Erythroblast (primary cell): ENCODE measurements at regions not wholly inside any gene's neighbourhood (a gene's known extent, or its start where the extent isn't known, plus 50 kb on each side); places are given as distances from the start of the nearest gene placed in this dataset.
"Not testable (repeated sequence)": the region's sequence is repeated elsewhere in the genome, so short reads cannot be mapped to it uniquely, and the experiment has no call there.

ENCODE experiments used
- DNase-seq, 2 experiments: peaks; one replicate each; lab custom pipeline; 2025; lab: John Stamatoyannopoulos, UW
- GATA1 ChIP-seq: IDR thresholded peaks from 2 replicates; pipeline ENCODE4 v1.6.1; 2011; ENCODE audit warnings: low read depth, mild to moderate bottlenecking, control low read depth, low read length, moderate library complexity
- POLR2A ChIP-seq: IDR thresholded peaks from 2 replicates; pipeline ENCODE4 v1.6.1; 2011; ENCODE audit warnings: mild to moderate bottlenecking, low read length

- no peak for DNase-seq
- no peak for TF ChIP-seq GATA1
- TF ChIP-seq POLR2A, result no peak
Observed at GRCh38 chr4:125539691-125540090, 224.9 kb downstream of the FAT4 start.

- TF ChIP-seq GATA1 (no peak), POLR2A (no peak)
- no peak for DNase-seq
Observed at GRCh38 chr4:125541836-125542385, 227.2 kb downstream of the FAT4 start.

DNA sequence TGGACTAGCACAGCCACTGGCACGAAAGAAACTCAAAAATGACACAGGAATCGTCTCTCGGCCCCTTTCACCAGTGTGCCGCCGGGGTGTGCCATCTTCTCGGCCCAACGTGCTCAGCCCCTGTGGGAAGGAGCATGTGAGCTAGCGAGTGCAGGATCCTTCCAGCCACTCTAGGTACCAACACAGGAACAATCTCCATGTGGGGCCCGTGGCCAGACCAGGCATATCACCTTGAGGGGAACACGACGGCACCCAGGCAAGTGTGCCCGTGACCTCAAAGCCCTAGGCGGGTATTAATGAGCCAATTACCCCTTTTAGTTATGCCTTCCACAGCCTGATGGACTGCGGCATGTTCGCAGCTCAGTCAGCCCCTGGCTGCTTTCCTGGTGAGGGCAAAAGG is 231.5 kb downstream of the FAT4 start:
- no peak for TF ChIP-seq GATA1
- TF ChIP-seq POLR2A, result no peak
- no peak for DNase-seq

DNA sequence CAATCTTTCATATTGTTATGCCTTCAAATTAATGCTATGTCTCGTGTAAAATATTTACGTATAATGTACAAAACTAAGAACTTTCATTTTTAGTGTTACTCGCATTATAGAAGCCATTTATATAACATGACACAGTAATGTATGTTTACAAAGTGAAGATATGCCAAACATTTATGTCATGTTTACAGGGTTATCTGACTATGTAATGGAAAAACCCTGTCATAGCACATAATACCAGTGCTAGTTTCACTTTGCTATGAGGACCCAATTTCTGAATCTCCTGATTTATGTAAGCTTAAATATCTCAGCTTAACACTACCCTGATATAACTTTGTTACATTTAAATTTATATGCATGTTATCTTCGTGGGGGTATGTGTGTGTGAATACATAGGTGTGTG is 233.1 kb downstream of the FAT4 start:
- no peak for DNase-seq
- TF ChIP-seq POLR2A (no peak), GATA1 (no peak)

- TF ChIP-seq POLR2A, result no peak
- TF ChIP-seq GATA1, result no peak
- DNase-seq, result no peak
Observed at GRCh38 chr4:125550769-125551168, 236.0 kb downstream of the FAT4 start.

GRCh38 chr4:125551466-125551865 is 236.7 kb downstream of the FAT4 start:
- TF ChIP-seq POLR2A (no peak), GATA1 (no peak)
- DNase-seq, result no peak

DNA sequence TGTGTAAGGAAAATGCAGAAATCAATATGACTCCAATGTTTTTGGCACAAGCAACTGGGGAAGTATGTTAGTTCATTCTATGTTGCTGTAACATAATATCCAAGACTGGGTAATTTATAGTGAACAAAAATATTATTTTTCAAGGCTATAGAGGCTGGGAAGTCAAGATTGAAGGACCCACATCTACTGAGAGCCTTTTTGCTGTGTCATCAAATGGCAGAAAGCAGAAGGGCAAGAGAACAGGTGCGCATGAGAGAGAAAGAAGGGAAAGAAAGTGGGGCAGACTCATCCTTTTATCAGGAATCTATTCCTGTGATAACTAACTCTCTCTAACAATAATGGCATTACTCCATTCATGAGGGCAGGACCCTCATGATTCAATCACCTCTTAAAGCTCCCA is 237.2 kb downstream of the FAT4 start:
- TF ChIP-seq GATA1 (no peak), POLR2A (no peak)
- DNase-seq, result no peak

DNA sequence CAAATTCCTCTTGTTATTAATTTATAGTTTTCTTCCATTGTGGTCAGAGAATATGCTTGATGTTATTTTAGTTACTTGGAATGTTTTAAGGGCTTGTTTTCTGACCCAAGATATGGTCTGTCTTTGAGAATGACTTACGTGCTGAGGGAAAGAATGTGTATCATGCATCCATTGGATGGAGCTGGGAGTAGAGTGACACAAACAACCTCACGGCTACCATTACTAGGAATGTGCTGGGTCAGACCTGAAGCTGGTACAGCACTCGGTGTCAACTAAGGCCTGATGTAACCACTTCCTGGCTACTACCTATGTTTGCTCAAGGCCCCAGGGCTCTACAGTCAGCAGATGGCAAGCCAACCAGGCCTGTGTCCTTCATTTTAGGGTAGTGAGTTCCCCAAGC is 257.8 kb downstream of the FAT4 start:
- DNase-seq, result no peak
- TF ChIP-seq GATA1 (no peak), POLR2A (no peak)

- TF ChIP-seq GATA1 (no peak), POLR2A (no peak)
- no peak for DNase-seq
Observed at GRCh38 chr4:125573368-125573767, 258.6 kb downstream of the FAT4 start.

DNA sequence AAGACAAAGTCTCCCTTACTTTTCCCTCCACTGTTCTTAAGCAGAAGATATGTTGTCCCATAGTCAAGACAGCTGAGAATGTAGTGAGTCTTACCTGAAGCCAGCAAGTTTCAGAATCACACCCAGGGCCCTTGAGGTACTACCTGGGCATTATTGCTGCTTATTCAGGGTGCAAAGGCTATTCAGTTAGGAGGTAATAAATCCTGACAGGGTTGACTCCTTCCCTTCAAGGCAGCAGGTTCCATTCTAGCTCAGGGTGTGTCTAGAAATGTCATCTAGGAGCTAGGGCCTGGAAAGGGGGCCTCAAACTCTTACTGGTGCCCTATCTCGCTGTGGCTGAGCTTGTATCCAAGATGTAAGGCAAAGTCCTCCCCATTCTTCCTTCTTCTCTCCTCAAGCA is 259.0 kb downstream of the FAT4 start:
- DNase-seq, result no peak
- TF ChIP-seq POLR2A, result no peak
- TF ChIP-seq GATA1, result no peak

- DNase-seq, result no peak
- TF ChIP-seq POLR2A (no peak), GATA1 (no peak)
Observed at GRCh38 chr4:125582302-125582701, 267.5 kb downstream of the FAT4 start.

DNA sequence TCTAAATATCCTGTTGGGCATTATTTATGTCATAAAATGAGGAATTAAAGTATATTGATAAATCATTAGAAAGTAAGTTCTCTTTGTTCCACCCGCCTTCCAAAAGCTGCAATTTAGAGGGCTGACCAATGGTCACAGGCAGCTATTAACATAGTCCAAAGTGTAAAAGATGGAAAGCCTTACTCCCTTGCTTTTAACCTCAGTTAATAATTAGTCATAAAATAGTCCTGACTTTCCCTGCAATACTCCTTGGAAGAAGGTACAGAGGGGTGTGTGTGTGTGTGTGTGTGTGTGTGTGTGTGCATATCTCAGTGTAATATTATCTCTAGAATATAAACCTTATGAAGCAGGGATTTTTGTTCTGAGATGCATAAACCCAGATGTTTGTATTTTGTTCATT is 275.4 kb downstream of the FAT4 start:
- no peak for TF ChIP-seq POLR2A
- no peak for TF ChIP-seq GATA1
- DNase-seq, result no peak

DNA sequence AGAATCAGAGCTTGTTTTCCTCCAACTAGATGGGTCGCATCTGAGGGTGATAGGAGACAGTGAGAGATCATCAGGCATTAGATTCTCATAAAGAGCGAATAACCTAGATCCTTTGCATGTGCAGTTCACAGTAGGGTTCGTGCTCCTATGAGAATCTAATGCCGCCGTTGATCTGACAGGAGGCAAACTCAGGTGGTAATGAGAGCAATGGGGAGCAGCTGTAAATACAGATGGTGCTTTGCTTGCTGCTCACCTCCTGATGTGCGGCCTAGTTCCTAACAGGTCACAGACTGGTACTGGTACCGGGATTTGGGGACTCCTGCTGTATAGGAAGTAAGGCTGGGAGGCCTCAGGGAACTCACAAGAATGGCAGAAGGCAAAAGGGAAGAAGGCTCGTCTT is 276.5 kb downstream of the FAT4 start:
- no peak for DNase-seq
- no peak for TF ChIP-seq GATA1
- TF ChIP-seq POLR2A, result no peak

GRCh38 chr4:125594056-125594602 is 279.4 kb downstream of the FAT4 start:
- DNase-seq, result no peak
- TF ChIP-seq GATA1, result no peak
- TF ChIP-seq POLR2A, result no peak

- DNase-seq, result not testable (repeated sequence)
Observed at GRCh38 chr4:125605926-125606325, 291.2 kb downstream of the FAT4 start.
